Type B pancreatic cell (in vitro differentiated cells): ENCODE measurements at regions not wholly inside any gene's neighbourhood (a gene's known extent, or its start where the extent isn't known, plus 50 kb on each side); places are given as distances from the start of the nearest gene placed in this dataset.
A peak's percentile ranks its signal among the peaks of the same experiment; 100 is the strongest.

Experiments
- DNase-seq: peaks from one replicate; pipeline ENCODE4 v3.0.0; 2021; ENCODE audit warnings: mixed read lengths; ENCODE audit not compliant: unreplicated experiment; ENCODE audit errors: extremely low spot score
- H3K27ac Mint-ChIP-seq: 2 replicates; pipeline ENCODE4 v1.8.0; 2021; ENCODE audit warnings: mild to moderate bottlenecking, mixed read lengths
- H3K27me3 Mint-ChIP-seq: 2 replicates; pipeline ENCODE4 v1.8.0; 2021; ENCODE audit warnings: mixed read lengths
- H3K36me3 Mint-ChIP-seq: 2 replicates; pipeline ENCODE4 v1.8.0; 2021; ENCODE audit warnings: mixed read lengths
- H3K4me1 Mint-ChIP-seq: one replicate; pipeline ENCODE4 v1.8.0; 2021; ENCODE audit warnings: mixed read lengths; ENCODE audit not compliant: unreplicated experiment
- H3K4me3 Mint-ChIP-seq: 2 replicates; pipeline ENCODE4 v1.8.0; 2021; ENCODE audit warnings: mild to moderate bottlenecking, mixed read lengths
- H3K9me3 Mint-ChIP-seq: 2 replicates; pipeline ENCODE4 v1.8.0; 2021; ENCODE audit warnings: mixed read lengths
- CTCF ChIP-seq: fragments of 200-600 bp; sonication (generic); conservative IDR thresholded peaks from 2 replicates; pipeline ENCODE4 v1.5.0; 2021; ENCODE audit warnings: antibody characterized with exemption, mild to moderate bottlenecking

GRCh38 chr20:39985271-39985827 is 703.7 kb downstream of the MAFB start:
- no peaks in the 10 kb centered on the region for H3K27me3 Mint-ChIP-seq
- no peak overlapping the region for H3K4me3 Mint-ChIP-seq
- no peaks in the 10 kb centered on the region for H3K36me3 Mint-ChIP-seq
- H3K4me1 Mint-ChIP-seq = peaks cover 19% of the 10 kb centered on the region
- H3K9me3 Mint-ChIP-seq = no peaks in the 10 kb centered on the region
- H3K27ac Mint-ChIP-seq = peak overlapping the region; percentile 73
- no peak for DNase-seq
- no peak for TF ChIP-seq CTCF

- no peaks in the 10 kb centered on the region for H3K9me3 Mint-ChIP-seq
- no peak for DNase-seq
- peaks cover 19% of the 10 kb centered on the region for H3K4me1 Mint-ChIP-seq
- no peak overlapping the region for H3K27ac Mint-ChIP-seq
- no peak for TF ChIP-seq CTCF
- H3K4me3 Mint-ChIP-seq = no peak overlapping the region
- H3K36me3 Mint-ChIP-seq = no peaks in the 10 kb centered on the region
- no peaks in the 10 kb centered on the region for H3K27me3 Mint-ChIP-seq
Measured at GRCh38 chr20:39983655-39984054, 705.4 kb downstream of the MAFB start.

- H3K36me3 Mint-ChIP-seq = no peaks in the 10 kb centered on the region
- DNase-seq = no peak
- H3K9me3 Mint-ChIP-seq = no peaks in the 10 kb centered on the region
- peaks cover 19% of the 10 kb centered on the region for H3K4me1 Mint-ChIP-seq
- no peaks in the 10 kb centered on the region for H3K27me3 Mint-ChIP-seq
- TF ChIP-seq CTCF = no peak
- H3K4me3 Mint-ChIP-seq = no peak overlapping the region
- H3K27ac Mint-ChIP-seq = no peak overlapping the region
Measured at GRCh38 chr20:39983183-39983582, 705.9 kb downstream of the MAFB start.

- peaks cover 21% of the 10 kb centered on the region for H3K9me3 Mint-ChIP-seq
- no peaks in the 10 kb centered on the region for H3K27me3 Mint-ChIP-seq
- DNase-seq = no peak
- H3K4me3 Mint-ChIP-seq = no peak overlapping the region
- no peak for TF ChIP-seq CTCF
- no peaks in the 10 kb centered on the region for H3K36me3 Mint-ChIP-seq
- H3K27ac Mint-ChIP-seq = no peak overlapping the region
- no peaks in the 10 kb centered on the region for H3K4me1 Mint-ChIP-seq
Measured at GRCh38 chr20:39974966-39975501, 714.0 kb downstream of the MAFB start.

- DNase-seq = no peak
- H3K27me3 Mint-ChIP-seq = no peaks in the 10 kb centered on the region
- no peak for TF ChIP-seq CTCF
- H3K9me3 Mint-ChIP-seq = peaks cover 21% of the 10 kb centered on the region
- no peaks in the 10 kb centered on the region for H3K4me1 Mint-ChIP-seq
- H3K27ac Mint-ChIP-seq = no peak overlapping the region
- no peaks in the 10 kb centered on the region for H3K36me3 Mint-ChIP-seq
- no peak overlapping the region for H3K4me3 Mint-ChIP-seq
Measured at GRCh38 chr20:39968495-39968894, 720.5 kb downstream of the MAFB start.
